NCI-H2081 treated with DMSO at 0.1 percent for 48 hours (cell line): ENCODE measurements at regions not wholly inside any gene's neighbourhood (a gene's known extent, or its start where the extent isn't known, plus 50 kb on each side); places are given as distances from the start of the nearest gene placed in this dataset.
"Not testable (repeated sequence)": the region's sequence is repeated elsewhere in the genome, so short reads cannot be mapped to it uniquely, and the experiment has no call there.

Experiments
- DNase-seq: peaks from one replicate; lab custom pipeline; 2025; lab: John Stamatoyannopoulos, UW

GRCh38 chr4:170190265-170190664 lies 100.5 kb upstream of the AADAT start:
- no peak for DNase-seq

DNA sequence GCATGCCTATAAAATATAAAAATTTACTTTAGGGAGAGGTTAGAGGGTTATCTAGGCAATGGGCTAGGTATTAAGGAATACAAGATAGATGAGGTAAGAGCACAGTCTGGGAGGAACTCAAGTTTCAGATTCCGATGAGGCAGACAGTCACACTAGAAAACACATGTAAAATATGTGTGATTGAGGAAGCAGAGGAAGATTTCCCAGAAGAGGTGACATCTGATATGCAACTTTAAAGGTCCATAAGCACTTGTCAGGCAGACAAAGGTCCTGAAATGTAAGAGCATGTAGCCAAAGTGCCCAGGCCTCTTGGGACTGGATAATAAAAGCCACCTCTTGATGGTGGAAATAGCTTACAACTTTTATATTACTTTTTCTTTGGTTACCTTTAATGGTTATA lies 81.1 kb upstream of the AADAT start:
- no peak for DNase-seq

DNA sequence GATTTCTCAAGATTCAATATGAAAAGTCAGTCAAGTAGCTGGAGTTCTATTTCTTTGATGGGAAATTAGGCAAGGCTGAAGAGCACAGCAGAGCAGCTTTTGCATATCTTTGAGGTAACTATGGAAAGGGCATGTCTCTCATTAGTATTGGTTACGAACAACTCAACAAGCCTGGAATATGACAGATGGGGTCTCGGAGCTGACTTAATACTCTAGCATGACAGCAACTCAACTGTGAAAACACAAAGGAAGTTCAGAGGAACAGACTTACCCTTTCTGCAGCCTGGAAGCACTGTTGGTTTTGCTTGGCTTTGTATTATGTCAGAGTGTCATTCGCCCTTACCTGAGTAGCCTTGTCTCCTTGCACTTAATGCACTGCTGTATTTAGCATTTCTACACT lies 79.9 kb upstream of the AADAT start:
- no peak for DNase-seq

GRCh38 chr4:170167678-170168077 lies 77.9 kb upstream of the AADAT start:
- DNase-seq: no peak

DNA sequence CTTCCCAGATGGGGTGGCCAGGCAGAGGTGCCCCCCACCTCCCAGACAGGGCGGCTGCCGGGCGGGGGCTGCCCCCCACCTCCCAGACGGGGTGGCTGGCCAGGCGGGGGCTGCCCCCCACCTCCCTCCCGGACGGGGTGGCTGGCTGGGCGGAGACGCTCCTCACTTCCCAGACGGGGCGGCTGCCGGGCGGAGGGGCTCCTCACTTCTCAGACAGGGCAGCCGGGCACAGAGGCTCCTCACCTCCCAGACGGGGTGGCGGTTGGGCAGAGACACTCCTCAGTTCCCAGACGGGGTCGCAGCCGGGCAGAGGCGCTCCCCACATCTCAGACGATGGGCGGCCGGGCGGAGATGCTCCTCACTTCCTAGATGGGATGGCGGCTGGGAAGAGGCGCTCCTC lies 76.4 kb upstream of the AADAT start:
- not testable (repeated sequence) for DNase-seq

GRCh38 chr4:170162416-170162815 lies 72.7 kb upstream of the AADAT start:
- no peak for DNase-seq

- DNase-seq: no peak
Observed at GRCh38 chr4:170157670-170158069, 67.9 kb upstream of the AADAT start.

GRCh38 chr4:170145120-170145519 lies 55.4 kb upstream of the AADAT start:
- DNase-seq: no peak

DNA sequence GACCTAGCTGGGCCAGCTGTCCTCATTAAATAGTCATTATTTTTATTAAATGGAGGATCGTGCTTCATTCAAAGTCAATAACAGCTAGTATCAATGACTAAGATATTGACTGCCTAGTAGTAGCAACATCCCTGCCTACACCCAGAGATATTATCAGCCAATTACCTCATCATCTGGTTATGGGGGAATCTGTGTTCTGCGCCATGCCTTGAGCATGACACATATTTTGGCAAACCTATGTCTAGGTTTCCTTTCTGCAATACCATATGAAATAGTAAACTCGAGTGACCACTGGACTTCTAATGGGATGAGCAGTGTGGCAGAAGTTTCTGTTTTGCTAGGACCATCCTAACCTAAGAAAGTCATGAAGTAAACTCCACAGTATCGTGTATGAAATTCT lies 50.0 kb upstream of the AADAT start:
- no peak for DNase-seq
